ENCODE measurements at regions not wholly inside any gene's neighbourhood (a gene's known extent, or its start where the extent isn't known, plus 50 kb on each side); places are given as distances from the start of the nearest gene placed in this dataset.

- no peak for TF ChIP-seq CTCF (conservative IDR thresholded peaks at IDR 0.05 in 1 of 2, IDR thresholded peaks at IDR 0.05 in 1 of 2; ENCODE audit: low read depth in 1 of 2, low read length in 2 of 2)
- no peak for TF ChIP-seq EZH2 (IDR thresholded peaks at IDR 0.05; ENCODE audit: low read length, missing control alignments)
Observed at GRCh38 chr2:23250371-23250770, 134.6 kb upstream of the KLHL29 start.
